Pancreas (tissue), 10 donors: ENCODE measurements at regions not wholly inside any gene's neighbourhood (a gene's known extent, or its start where the extent isn't known, plus 50 kb on each side); places are given as distances from the start of the nearest gene placed in this dataset.

Source experiments
- ATAC-seq, 4 donors: fragments of 200-7000 bp; cut with Tn5 transposase; one replicate each; pipeline versions ENCODE4 v1.8.0 to v1.9.1; 2020; ENCODE audit warnings: mild to moderate bottlenecking in 4 of 4, moderate library complexity in 4 of 4
- DNase-seq, 6 donors: peaks; one replicate each; pipeline ENCODE4 v3.0.0-alpha.2; 2020
- FAIRE-seq: peaks from 2 replicates; lab custom pipeline; 2012; peaks lifted over from hg19 to GRCh38; lab: Jason Lieb, UNC
- H3K27ac ChIP-seq, 4 donors: fragments of 200-600 bp; sonication (generic); 1 replicate in 3 of 4; 2 replicates in 1 of 4; pipeline versions ENCODE4 v1.5.0 to v1.8.0; 2020
- H3K27me3 ChIP-seq, 4 donors: fragments of 200-600 bp; one replicate each; pipeline ENCODE4 v1.8.0; 2021
- H3K36me3 ChIP-seq, 3 donors: fragments of 200-600 bp; sonication (generic) in 1 of 3; one replicate each; pipeline versions ENCODE4 v1.5.0 to v1.8.0; 2020 to 2021
- H3K4me1 ChIP-seq, 3 donors: fragments of 200-600 bp; one replicate each; pipeline ENCODE4 v1.8.0; 2021
- H3K4me3 ChIP-seq, 4 donors: fragments of 200-600 bp; sonication (generic) in 2 of 4; one replicate each; pipeline versions ENCODE4 v1.5.0 to v1.8.0; 2020 to 2021
- H3K9me3 ChIP-seq, 4 donors: fragments of 200-600 bp; one replicate each; pipeline ENCODE4 v1.8.0; 2021
- WGBS, 2 donors: extraction: QIAGEN DNeasy Blood & Tissue Kit; methylation state at CpG; one replicate each; pipeline ENCODE4 v1.1.7; 2013; 5-methylcytosine and 5-hydroxymethylcytosine counted together
- intact Hi-C, 3 donors: fragments of 100-400 bp; cut with DNase I; formaldehyde crosslinking; loops; one replicate each; pipeline versions ENCODE4 v1.11.1 to v1.14.2; 2022
- TF ChIP-seq, protein P1 (sequence below), 4 donors: fragments of 200-600 bp; sonication (generic) in 3 of 4; IDR thresholded peaks; one replicate each; pipeline versions ENCODE4 v1.5.0 to v1.8.0; 2021; ENCODE audit warnings: antibody characterized with exemption in 4 of 4
- donor health status: healthy with polysubstance abuse.
- donor health status: DM: no; HTN: no; CAD: no; lungs with moderate emphysema.
- donor health status: DM: no; HTN: no; CAD: no.
- donor health status: control.
- donor health status: control.
- donor health status: Bipolar disorder and iron deficiency.
- donor health status: DM: yes; HTN: yes; CAD: no.
- donor health status: DM: no; HTN: no; CAD: no.
- donor health status: DM: no; HTN: no; CAD: no.
- donor health status: DM: yes; HTN: yes; CAD: no.

DNA sequence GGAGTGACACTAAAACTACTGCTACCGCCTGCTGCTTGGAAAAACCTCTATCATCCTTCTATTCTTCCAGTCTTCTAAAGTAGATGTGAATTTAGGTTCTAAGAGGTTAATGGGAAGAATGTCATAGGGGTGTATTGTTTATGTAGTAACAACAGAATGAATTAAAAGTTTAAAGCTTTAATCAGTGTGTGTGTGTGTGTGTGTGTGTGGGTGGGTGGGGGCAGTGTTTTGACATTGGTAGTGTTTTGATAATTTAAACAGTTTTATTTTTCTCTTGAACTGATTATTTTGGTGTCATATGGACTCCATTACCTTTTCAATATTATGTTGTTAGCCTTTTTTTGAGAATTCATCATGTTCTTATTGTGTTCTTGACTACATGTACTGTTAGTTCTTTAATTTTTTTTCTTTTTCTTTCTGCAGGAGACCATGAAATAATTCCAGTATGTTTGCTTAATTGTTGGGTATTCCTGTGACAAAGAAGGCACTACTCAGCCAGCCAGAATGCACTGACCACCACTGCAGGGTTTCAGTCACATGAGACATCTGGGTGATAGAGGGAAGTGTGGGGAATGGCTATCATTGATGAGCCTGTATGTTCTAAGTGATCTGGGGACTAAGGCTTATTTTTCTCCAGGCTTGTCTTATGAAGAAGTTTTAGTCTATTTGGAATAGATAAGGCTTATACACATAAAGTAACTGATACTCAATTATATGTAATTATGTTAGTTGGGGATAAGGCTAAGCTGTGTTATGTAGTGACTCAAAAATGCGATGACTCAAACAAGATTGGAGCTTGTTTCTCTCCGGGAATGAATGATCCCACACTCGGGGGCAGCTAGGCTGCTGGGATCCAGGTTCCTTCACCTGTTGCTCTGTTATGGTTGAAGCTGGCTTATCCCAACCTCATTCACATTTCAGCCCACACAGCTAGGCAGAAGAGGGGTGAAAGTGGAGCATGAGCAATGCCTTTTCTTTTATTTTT, 50.2 kb upstream of the ACTBL2 start:
- FAIRE-seq (no peak), ATAC-seq (peak in 1 of 4 donors; percentile 26), DNase-seq (no peak)
- no peak overlapping the region for H3K4me3 ChIP-seq
- H3K27ac ChIP-seq: no peak overlapping the region
- no peaks in the 10 kb centered on the region for H3K27me3 ChIP-seq
- TF ChIP-seq, protein P1, sequence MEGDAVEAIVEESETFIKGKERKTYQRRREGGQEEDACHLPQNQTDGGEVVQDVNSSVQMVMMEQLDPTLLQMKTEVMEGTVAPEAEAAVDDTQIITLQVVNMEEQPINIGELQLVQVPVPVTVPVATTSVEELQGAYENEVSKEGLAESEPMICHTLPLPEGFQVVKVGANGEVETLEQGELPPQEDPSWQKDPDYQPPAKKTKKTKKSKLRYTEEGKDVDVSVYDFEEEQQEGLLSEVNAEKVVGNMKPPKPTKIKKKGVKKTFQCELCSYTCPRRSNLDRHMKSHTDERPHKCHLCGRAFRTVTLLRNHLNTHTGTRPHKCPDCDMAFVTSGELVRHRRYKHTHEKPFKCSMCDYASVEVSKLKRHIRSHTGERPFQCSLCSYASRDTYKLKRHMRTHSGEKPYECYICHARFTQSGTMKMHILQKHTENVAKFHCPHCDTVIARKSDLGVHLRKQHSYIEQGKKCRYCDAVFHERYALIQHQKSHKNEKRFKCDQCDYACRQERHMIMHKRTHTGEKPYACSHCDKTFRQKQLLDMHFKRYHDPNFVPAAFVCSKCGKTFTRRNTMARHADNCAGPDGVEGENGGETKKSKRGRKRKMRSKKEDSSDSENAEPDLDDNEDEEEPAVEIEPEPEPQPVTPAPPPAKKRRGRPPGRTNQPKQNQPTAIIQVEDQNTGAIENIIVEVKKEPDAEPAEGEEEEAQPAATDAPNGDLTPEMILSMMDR (IDR thresholded peaks at IDR 0.05): no peak
- no peaks in the 10 kb centered on the region for H3K36me3 ChIP-seq
- 73 to 81% methylated on average over 4 of the region's 4 CpGs for WGBS, 2 donors
- intact Hi-C loops: no loop called here
- no peaks in the 10 kb centered on the region for H3K9me3 ChIP-seq
- no peaks in the 10 kb centered on the region for H3K4me1 ChIP-seq
